Right atrium auricular region (tissue), 2 donors: ENCODE measurements at regions not wholly inside any gene's neighbourhood (a gene's known extent, or its start where the extent isn't known, plus 50 kb on each side); places are given as distances from the start of the nearest gene placed in this dataset.

Experiments used
- DNase-seq: peaks from one replicate; pipeline ENCODE4 v3.0.0-alpha.2; 2019; ENCODE audit warnings: low spot score
- H3K27ac ChIP-seq, 2 donors: fragments of 200-600 bp; sonication (generic); 1 replicate in 1 of 2; 2 replicates in 1 of 2; pipeline ENCODE4 v1.5.1; 2016 to 2019
- H3K27me3 ChIP-seq, 2 donors: fragments of 200-600 bp; sonication (generic); one replicate each; pipeline versions ENCODE4 v1.5.1 to v1.6.0; 2017 to 2019
- H3K36me3 ChIP-seq: fragments of 200-600 bp; sonication (generic); one replicate; pipeline ENCODE4 v1.5.1; 2016
- H3K4me1 ChIP-seq, 2 donors: fragments of 200-600 bp; sonication (generic); one replicate each; pipeline versions ENCODE4 v1.5.1 to v1.6.0; 2017 to 2019
- H3K4me3 ChIP-seq, 2 donors: fragments of 200-600 bp; sonication (generic); 1 replicate in 1 of 2; 2 replicates in 1 of 2; pipeline ENCODE4 v1.5.1; 2017 to 2019; ENCODE audit warnings: mild to moderate bottlenecking in 1 of 2, moderate library complexity in 1 of 2
- H3K9me3 ChIP-seq, 2 donors: fragments of 200-600 bp; sonication (generic); one replicate each; pipeline ENCODE4 v1.5.1; 2019
- CTCF ChIP-seq, 2 donors: fragments of 200-600 bp; sonication (generic); IDR thresholded peaks; one replicate each; pipeline ENCODE4 v1.5.1; 2019; ENCODE audit warnings: antibody characterized with exemption in 2 of 2

- H3K9me3 ChIP-seq, result no peaks in the 10 kb centered on the region
- H3K4me3 ChIP-seq, result no peak overlapping the region
- DNase-seq, result no peak
- no peaks in the 10 kb centered on the region for H3K36me3 ChIP-seq
- no peaks in the 10 kb centered on the region for H3K4me1 ChIP-seq
- no peak for TF ChIP-seq CTCF (IDR thresholded peaks at IDR 0.05)
- H3K27me3 ChIP-seq, result no peaks in the 10 kb centered on the region
- H3K27ac ChIP-seq, result no peak overlapping the region
These were observed 174.4 kb downstream of the TMEM18 start for GRCh38 chr2:502831-503230.

- H3K27ac ChIP-seq, result no peak overlapping the region
These were observed 175.5 kb downstream of the TMEM18 start for GRCh38 chr2:501667-502066.

GRCh38 chr2:501130-501529 is 176.1 kb downstream of the TMEM18 start:
- TF ChIP-seq CTCF (IDR thresholded peaks at IDR 0.05), result no peak
- Histone ChIP-seq H3K27me3 (no peaks in the 10 kb centered on the region), H3K9me3 (no peaks in the 10 kb centered on the region), H3K4me1 (no peaks in the 10 kb centered on the region), H3K27ac (no peak overlapping the region), H3K36me3 (no peaks in the 10 kb centered on the region), H3K4me3 (no peak overlapping the region)
- DNase-seq, result no peak

More at GRCh38 chr2:501667-502066, 175.5 kb downstream of the TMEM18 start:
- no peak for TF ChIP-seq CTCF (IDR thresholded peaks at IDR 0.05)
- Histone ChIP-seq H3K4me3 (no peak overlapping the region), H3K9me3 (no peaks in the 10 kb centered on the region), H3K4me1 (no peaks in the 10 kb centered on the region), H3K36me3 (no peaks in the 10 kb centered on the region), H3K27me3 (no peaks in the 10 kb centered on the region)
- DNase-seq, result no peak

- Histone ChIP-seq H3K36me3 (no peaks in the 10 kb centered on the region), H3K4me3 (no peak overlapping the region), H3K27me3 (no peaks in the 10 kb centered on the region), H3K4me1 (no peaks in the 10 kb centered on the region), H3K9me3 (no peaks in the 10 kb centered on the region), H3K27ac (no peak overlapping the region)
- no peak for TF ChIP-seq CTCF (IDR thresholded peaks at IDR 0.05)
- no peak for DNase-seq
These were observed 177.5 kb downstream of the TMEM18 start for GRCh38 chr2:499726-500125.

GRCh38 chr2:498493-499178 is 178.6 kb downstream of the TMEM18 start:
- Histone ChIP-seq H3K4me1 (no peaks in the 10 kb centered on the region), H3K9me3 (no peaks in the 10 kb centered on the region), H3K4me3 (no peak overlapping the region), H3K36me3 (no peaks in the 10 kb centered on the region), H3K27ac (no peak overlapping the region), H3K27me3 (no peaks in the 10 kb centered on the region)
- no peak for DNase-seq
- no peak for TF ChIP-seq CTCF (IDR thresholded peaks at IDR 0.05)
